Left colon (tissue), 2 donors: ENCODE measurements at regions not wholly inside any gene's neighbourhood (a gene's known extent, or its start where the extent isn't known, plus 50 kb on each side); places are given as distances from the start of the nearest gene placed in this dataset.

Experiments
- ATAC-seq: fragments of 200-7000 bp; cut with Tn5 transposase; one replicate; pipeline ENCODE4 v1.9.1; 2020; ENCODE audit warnings: mild to moderate bottlenecking, moderate library complexity
- DNase-seq, 2 donors: peaks; one replicate each; pipeline ENCODE4 v3.0.0-alpha.2; 2020
- intact Hi-C, 2 donors: fragments of 100-400 bp; cut with DNase I in 1 of 2; cut with micrococcal nuclease in 1 of 2; formaldehyde crosslinking; loops; one replicate each; pipeline versions ENCODE4 v1.11.2 to v1.14.0; 2022; cut with DNase I, micrococcal nuclease
- donor health status: DM: no; HTN: no; CAD: no.
- donor health status: DM: yes; HTN: yes; CAD: no.

DNA sequence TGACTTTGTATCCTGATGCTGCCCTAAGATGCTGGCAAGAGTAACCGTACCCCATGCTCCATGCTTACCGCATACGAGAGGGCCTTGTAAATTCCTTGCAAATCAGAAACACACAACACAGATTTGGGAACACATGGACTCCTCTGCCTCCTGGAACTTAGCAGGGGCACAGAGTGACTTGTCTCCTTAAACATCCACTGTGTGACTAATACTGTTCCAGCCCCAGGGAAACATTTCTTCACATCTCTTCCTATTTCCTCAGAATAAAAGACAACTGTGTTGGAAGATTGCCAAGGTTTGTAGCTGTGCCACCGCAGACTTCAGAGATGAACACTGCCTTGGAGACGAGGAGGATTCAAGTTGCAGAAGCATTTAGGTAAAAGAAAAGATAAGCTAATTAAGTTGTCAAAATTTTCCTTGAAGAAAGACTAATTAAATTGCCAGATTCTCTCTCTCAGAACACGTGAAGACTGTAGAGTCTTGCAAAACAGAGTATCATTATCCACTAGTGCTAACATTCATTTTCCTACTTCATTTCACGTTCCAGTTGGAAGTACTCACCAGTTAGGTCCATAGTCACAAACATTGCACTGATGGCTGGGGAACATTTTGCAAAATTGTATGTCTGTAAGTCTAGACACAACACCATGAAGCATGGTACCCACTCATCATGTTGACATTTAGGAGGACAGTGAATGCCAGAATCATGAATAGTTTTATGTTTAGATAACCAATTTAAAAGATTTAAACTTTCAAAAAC, 188.8 kb downstream of the TSN start:
- intact Hi-C loops: no loop called here
- ATAC-seq (no peak), DNase-seq (no peak)

DNA sequence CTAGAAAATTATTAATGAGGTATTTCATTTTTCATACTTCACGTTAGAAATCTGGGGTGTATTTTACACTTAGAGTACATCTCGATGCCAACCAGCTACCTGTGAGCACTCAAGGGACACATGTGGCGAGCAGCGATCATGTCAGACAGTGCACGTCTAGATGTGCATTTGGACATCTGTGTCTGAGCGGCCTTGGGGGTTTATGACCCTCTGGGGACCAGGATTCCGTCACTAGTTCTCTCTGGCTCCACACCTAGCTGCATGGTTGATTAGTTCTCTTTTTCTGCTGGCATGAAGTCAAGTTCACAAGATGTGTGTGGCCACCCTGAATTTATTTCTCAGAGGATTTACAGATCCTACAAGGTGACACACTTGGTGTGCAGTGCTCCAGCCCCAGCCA, 192.2 kb downstream of the TSN start:
- DNase-seq: no peak
- intact Hi-C loops: no loop called here
- ATAC-seq: no peak

DNA sequence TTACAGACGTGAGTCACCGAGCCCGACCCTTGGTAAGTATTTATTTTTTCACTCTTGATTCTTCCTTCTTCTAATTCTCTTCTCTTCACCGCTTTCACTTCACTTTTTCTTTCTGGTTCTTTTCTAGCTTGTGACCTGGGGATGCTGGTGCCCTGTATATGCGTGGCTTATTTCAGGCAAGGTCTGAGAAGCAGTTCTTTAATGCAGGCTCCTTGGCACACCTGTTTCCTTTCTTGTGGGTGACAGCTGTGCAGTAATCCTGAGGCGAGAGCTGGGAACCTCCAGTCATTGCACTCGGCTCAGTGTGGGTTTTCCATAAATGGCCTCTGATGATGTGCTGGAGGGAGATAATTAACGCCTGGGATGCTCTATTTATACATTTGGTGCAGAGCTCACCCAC, 193.8 kb downstream of the TSN start:
- ATAC-seq: no peak
- intact Hi-C loops: no loop called here
- DNase-seq: no peak

DNA sequence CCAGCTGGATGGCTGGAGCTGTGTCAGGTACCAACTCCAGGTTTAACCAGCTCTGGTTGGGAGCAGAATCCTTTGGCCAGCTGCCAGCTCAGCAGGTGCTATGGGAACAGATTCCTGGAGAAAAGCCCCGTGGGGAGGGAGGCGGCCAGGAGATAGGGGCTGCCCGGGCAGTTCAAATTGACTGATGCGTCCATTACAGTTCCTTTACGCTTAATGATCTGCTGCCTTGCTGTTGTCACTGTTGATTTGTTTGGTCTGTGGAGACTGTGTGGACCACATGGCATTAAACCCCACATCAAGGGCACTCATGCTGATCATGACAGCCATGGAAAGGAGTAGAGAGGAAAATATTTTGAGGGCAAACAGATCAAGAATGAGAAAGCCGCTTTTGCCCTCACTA, 200.0 kb downstream of the TSN start:
- DNase-seq (no peak), ATAC-seq (no peak)
- intact Hi-C loops: no loop called here

DNA sequence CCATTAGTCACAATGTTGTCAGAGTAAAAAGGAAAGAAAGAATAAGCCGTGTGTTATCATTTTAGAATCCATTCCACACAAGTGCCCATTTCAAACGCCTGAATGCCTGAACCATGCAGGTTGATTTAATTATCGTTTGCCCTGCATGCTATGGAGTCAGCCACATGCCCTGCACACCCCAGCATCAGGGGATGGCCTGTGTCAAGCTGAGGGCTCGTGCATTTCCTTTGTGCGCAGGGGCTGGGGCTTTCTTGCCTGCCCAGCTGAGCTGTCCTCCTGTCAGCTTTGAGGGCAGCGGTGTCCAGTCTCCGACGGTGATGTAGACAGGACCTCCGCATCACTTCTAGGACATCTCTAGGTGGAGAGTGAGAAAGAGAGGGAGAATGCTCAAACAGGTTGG, 200.4 kb downstream of the TSN start:
- intact Hi-C loops: no loop called here
- ATAC-seq (no peak), DNase-seq (no peak)

DNA sequence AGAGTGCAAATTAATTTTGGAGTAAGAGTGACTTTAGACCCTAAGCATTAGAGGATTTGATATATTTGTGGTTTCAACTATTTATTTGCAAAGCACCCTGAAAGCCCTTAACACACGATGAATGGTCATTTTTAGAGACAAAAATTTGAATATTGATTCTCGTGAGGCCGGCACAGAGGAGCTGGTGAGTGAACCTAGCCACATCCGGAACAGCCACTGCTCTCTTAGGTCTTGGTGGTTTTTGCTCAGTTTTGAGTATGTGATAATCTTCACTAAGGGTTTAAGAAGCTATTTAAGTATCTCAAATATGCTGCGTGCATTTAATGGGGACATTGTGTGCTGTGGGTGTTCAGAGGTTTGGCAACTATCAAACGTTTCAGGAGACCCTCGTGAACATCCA, 204.8 kb downstream of the TSN start:
- DNase-seq: no peak
- ATAC-seq: no peak
- intact Hi-C loops: no loop called here

DNA sequence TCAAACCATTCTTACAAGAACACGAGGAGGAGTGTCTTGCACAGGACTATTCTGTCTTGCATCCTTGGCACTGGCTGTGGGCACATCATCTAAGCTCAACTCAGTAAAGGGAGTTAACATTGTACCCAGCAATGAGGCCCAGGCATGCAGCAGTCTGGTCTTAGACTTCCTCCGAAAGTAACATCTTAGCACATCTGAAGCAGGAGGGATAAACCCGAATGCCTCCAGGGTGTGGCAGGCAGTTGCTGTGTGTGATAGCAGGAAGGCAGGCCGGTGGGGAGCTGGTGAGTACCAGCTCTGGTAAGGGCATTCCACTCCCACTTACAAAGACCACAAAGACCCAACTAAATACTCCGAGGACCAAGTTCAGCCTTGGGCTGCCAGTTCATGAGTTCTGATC, 206.3 kb downstream of the TSN start:
- DNase-seq (no peak), ATAC-seq (no peak)
- intact Hi-C loops: no loop called here

DNA sequence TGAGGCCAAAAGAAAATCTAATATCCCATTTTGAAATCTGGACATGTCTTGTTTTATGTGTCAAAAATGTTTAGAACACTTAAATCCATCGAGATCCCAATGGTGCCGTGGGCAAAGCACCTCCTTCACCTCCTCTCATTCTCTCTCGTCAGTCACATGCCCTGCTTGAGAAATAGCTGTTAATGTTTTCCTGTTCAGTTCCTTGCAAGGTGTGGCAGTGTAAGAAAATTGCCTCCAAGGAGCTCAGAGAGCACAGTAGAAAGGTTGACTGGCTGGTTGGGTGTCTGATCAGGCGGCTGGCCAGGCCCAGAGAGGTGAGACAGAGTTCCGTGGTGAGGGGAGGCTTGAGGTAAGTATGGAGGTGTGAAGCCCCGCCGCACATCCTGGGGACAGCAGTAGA, 210.2 kb downstream of the TSN start:
- DNase-seq: no peak
- ATAC-seq: peak; percentile 52
- intact Hi-C loops: no loop called here

DNA sequence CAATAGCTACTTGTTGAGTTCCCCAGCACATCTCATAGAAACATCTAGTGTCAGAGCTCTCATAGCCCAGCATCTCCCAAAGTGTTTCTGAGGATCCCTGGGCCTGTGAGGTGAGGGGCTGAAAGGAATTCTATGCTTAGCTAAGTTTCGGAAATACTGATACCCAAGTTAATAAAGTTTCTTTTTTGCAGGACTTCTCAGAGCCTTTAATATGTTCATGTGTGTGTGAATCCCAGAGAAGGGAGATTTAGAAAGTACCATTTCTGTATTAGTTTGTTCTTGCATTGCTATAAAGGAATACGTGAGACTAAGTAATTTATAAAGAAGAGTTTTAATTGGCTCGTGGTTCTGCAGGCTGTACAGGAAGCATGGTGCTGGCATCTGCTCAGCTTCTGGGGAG, 211.2 kb downstream of the TSN start:
- intact Hi-C loops: no loop called here
- DNase-seq (no peak), ATAC-seq (no peak)

DNA sequence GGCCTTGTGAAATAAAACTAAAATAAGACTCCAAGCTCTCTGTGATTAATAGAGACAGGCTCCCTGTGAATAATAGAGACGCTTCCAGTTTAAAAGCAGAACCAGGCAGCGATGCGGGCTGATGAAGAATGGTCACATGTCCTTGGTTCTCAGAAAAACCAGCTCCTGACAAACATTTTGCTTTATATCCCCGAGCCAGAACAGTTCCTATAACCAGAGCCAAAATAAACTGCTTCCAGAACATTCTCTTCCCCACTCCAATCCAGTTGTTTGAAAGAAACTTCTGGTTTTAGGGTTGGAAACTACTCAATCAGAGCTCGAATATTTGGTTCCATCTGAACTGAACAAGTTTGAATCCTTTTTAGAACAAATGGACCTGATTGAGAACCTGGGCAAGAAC, 213.7 kb downstream of the TSN start:
- DNase-seq: no peak
- intact Hi-C loops: no loop called here
- ATAC-seq: no peak

DNA sequence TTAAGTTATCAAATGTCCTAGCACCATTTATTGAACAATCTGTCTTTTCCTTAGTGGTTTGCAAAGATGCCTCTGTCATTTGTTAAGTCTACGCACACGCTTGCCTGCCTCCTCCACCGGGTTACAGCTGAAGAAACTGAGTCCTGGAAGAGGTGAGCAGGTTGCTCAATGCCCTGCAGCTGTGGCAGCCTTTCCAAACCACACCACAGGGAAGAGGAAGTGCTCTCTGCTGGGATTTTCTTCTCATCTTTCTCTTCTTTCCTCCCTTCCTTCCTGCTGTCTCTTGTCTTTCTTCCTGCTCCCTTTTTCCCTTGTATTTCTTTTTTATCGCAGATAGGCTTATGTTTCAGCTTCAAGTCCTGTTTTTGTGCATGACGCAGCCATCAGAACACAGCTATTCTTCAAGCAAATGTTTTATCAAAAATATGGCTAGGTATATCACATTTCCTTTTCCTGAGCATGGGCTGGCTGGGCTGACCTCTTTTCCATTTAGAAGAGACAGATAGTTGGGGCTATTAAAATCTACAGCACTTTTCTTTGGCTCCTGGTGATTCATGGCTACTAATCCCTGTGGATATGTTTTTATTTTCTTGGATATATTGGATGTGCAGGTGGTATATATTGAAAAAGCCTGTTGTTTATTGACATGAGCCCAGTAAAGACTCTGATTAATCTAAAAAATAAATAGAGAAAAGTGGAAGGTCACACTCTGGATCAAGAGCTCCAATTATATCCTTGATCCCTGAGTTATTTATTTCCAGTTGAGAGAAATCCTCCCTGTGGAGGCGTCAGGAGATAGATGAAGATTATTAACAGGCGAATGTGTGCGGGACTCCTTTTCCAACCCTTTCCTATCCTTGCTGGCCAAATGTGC, 214.6 kb downstream of the TSN start:
- intact Hi-C loops: no loop called here
- no peak for DNase-seq
- no peak for ATAC-seq

DNA sequence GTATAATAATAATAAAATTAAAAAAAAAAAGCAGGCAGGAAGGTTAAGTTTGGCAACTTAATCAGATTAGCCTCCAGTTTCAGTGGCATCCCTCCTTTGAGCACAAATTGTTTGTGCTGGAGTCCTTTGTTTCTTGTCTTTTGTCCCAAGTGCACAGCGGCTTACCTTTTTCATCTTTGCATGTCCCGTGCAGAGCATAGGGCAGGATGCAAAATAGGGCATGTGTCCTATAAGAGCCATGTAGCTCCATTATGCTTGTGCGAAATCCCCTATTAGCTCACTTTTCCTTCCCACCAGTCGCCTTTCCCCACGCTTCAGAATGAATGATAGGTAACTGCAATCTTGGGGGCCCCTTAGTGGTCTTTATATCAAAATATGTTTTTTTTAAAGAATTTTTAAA, 216.8 kb downstream of the TSN start:
- no peak for DNase-seq
- intact Hi-C loops: no loop called here
- ATAC-seq: no peak

DNA sequence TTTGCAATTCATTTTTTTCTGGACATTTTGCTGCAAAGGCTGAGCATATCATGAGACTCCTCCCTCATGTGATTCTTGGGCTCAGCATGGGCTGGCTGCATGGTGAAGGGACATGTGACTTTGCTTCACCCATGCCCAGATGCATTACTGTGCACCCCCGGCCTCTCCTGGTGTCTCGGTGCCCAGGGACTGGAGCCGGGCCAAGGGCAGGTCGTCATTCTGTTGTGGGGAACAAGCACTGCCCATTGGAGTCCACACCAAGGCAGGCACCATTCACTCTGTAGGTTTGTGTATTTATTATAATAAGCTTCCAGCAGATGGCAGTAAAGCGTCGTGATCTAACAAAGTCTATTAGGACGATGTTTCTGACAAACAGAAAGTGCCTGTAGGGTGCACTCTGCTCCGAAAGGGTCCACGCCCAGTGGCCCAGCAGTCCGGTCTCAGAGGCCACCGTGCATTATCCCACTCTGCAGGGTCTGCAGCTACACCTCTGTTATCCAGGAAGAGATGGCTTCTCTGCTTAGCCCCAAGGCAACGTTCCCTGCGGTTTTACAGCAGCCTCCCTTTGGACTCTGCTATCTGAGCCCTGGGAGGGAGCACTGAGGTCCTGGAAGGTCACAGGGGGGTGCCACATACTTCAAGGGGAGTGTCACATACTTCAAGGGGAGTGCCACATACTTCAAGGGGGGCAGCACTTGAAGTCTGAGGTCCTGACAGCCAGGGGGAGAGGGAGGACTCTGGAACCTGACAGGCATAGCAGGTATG, 219.6 kb downstream of the TSN start:
- DNase-seq (peak in 1 of 2 donors; percentile 38), ATAC-seq (peak; percentile 97)

DNA sequence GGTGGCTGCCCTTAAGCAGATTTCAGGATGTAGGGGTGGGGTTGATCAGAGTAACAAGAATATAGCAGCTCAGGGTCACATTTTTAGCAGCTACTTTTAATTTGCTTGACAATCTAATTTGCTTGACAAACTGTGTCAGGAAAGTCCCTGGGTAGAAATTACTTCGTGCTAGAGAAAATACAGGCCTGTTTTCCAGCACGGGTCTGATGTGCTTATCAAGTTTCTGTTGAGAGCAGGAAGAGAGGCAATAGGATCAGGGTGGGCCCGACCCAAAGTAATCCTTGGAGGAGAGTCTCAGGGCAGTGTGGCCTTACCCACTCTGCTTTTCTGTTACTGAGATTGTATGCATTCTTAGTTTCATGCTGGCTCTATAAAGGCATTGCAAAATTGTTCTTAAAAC, 221.5 kb downstream of the TSN start:
- intact Hi-C loops: no loop called here
- ATAC-seq (no peak), DNase-seq (no peak)

More for the DNA sequence above, 219.6 kb downstream of the TSN start:
- intact Hi-C loops: no loop called here

DNA sequence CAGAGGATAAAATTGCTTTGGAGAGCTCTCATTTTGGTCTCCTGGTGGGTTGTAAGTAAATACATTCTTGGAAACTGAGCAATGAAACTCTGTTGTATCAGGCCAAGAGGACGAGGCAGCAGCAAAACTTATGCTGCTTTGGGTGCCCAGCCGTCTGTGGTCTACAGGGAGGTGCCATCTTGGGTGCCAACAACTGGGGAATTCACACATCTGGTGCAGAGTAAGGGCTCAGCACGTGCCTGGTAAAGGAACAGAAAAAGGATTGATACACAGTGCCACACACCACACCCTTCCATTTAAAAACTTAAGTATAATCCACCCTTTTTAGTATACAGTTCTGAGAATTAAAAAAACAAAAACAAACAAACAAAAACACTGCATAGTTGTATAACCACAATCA, 221.9 kb downstream of the TSN start:
- DNase-seq (no peak), ATAC-seq (no peak)
- intact Hi-C loops: no loop called here

DNA sequence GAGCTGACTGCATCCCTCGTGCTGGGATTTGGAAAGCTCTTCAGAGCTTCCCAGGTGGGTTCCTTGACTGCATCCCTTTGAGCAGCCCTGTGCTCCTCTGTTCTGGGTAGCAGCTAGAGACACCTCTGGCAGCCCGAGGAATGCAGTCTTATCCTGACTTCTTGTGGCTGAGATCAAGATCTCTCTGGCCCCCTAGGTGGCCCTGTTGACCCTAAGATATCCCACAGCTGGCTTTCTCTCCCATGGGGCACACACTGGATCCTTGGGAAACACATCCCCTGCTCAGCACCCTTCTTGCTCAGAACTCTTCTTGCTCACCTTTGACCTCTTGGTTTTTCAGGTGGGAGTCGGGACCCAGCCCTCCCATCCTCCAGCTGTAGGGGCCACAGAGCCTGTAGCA, 237.2 kb downstream of the TSN start:
- no peak for ATAC-seq

DNA sequence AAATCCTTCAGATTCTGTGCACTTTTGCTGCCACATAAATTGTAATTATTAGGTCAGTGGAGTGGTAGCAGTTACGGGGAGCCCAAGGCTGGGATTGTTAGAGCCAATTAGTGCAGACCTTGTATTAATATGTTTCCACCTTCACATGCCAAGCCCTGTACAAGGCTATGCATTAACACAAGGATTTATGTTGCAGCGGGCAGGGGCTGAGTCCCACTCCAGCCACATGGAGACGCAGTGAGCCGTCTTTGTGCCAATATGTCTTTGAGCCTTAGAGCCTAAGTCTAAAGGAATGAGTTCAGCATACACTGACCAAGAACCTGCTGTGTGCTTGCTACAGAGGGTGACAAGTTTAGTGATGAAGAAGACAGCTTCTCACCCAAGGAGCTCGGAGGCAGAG, 238.2 kb downstream of the TSN start:
- intact Hi-C loops: no loop called here

More for the DNA sequence above, 237.2 kb downstream of the TSN start:
- intact Hi-C loops: no loop called here
- no peak for DNase-seq

DNA sequence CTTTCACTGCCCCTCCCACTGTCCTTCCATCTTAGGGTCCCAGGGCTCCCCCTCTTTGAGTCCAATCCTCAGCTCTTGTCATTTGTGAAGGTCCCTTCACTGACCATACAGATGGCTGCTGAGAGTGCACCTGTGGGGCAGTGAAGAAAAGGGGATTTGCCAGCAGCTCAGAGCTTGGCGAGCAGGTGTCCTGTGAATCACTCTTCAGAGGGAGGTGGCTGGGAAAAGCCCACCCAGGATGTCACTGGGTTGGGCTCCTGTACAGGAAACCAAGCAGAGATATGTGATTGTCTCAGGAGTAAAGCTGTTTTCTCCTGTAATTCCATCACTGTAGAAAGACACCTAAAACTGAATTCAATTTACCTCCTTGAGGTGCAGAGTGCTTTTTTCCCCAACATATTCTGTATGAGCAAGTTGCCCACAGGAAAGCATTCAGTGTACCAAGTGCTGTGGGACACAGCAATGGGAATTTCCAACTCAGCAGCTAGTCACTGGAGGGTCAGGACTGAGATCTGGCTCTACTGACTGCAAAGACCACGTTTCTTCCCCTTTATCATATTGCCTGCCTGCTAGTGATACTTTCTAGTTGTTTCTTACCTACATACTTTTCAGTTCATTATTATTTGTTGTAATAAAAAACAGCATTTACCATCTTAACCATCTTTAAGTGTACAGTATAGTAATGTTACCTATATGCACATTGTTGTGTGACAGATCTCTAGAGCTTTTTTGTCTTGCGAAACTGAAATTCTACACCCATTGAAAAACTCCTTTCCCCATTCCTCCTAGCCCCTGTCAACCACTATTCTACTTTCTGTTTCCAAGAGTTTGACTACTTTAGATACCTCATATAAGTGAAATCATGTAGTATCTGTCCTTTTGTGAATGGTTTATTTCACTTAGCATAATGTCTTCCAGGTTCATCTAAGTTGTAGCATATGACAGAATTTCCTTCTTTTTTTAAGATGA, 239.1 kb downstream of the TSN start:
- DNase-seq (no peak), ATAC-seq (no peak)
- intact Hi-C loops: no loop called here

More for the DNA sequence above, 238.2 kb downstream of the TSN start:
- ATAC-seq (no peak), DNase-seq (no peak)

DNA sequence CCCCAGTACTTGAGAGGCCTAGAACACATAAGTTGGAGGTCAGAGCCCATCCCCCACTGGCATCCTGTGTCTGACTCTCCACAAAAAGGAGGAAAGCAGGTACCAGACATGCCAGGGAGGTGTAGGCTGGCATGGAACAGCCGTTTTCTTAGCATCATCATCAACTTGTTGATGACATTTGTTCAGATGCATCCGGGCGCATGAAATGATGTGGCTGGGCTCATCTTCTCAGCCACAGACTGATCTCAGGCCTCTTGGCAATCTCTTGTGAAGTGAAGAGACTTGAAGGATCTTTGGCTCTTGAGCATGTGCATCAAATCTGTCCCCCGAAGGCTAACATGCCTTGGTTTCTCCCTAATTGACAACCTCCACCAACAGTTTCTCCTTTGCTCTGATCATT, 243.3 kb downstream of the TSN start:
- DNase-seq: no peak
- ATAC-seq: no peak
- intact Hi-C loops: no loop called here
